CD14-positive monocyte (primary cell): ENCODE measurements at regions not wholly inside any gene's neighbourhood (a gene's known extent, or its start where the extent isn't known, plus 50 kb on each side); places are given as distances from the start of the nearest gene placed in this dataset.

Source experiments
- DNase-seq, 3 donors: peaks; one replicate each; pipeline ENCODE4 v3.0.0-alpha.2; 2011 to 2022
- H2AFZ ChIP-seq: 2 replicates; pipeline ENCODE4 v1.6.0; 2012; ENCODE audit warnings: mild to moderate bottlenecking, low read depth, low read length, inconsistent platforms; ENCODE audit not compliant: insufficient read depth, poor library complexity, severe bottlenecking
- H3K27ac ChIP-seq, 2 donors: 1 replicate in 1 of 2; 2 replicates in 1 of 2; pipeline ENCODE4 v1.5.1; 2012 to 2013; ENCODE audit warnings: low read length in 2 of 2, control low read depth in 1 of 2, inconsistent platforms in 1 of 2, low read depth in 1 of 2, mild to moderate bottlenecking in 1 of 2
- H3K27me3 ChIP-seq, 2 donors: one replicate each; pipeline versions ENCODE4 v1.6.0 to v1.6.1; 2011 to 2013; ENCODE audit warnings: low read length in 2 of 2; ENCODE audit not compliant: control insufficient read depth in 2 of 2, insufficient read depth in 2 of 2
- H3K36me3 ChIP-seq, 2 donors: replicated peaks in 1 of 2; 1 replicate in 1 of 2; 2 replicates in 1 of 2; pipeline versions ENCODE4 v1.5.1 to v1.6.1; 2012 to 2013; ENCODE audit warnings: low read length in 2 of 2, control low read depth in 1 of 2, inconsistent platforms in 1 of 2, mild to moderate bottlenecking in 1 of 2; ENCODE audit not compliant: insufficient read depth in 2 of 2, control insufficient read depth in 1 of 2
- H3K4me1 ChIP-seq, 2 donors: 1 replicate in 1 of 2; 2 replicates in 1 of 2; pipeline versions ENCODE4 v1.5.1 to v1.6.1; 2012 to 2013; ENCODE audit warnings: low read length in 2 of 2, control low read depth in 1 of 2, inconsistent platforms in 1 of 2, mild to moderate bottlenecking in 1 of 2, moderate library complexity in 1 of 2; ENCODE audit not compliant: insufficient read depth in 2 of 2, control insufficient read depth in 1 of 2
- H3K4me2 ChIP-seq: replicated peaks from 2 replicates; pipeline ENCODE3; 2012; ENCODE audit warnings: low read length, moderate library complexity, mild to moderate bottlenecking; ENCODE audit not compliant: poor library complexity, severe bottlenecking; ENCODE audit errors: extremely low read depth
- H3K4me3 ChIP-seq, 3 experiments: fragments of 200-600 bp in 1 of 3; sonication (generic) in 1 of 3; replicated peaks in 1 of 3; 1 replicate in 2 of 3; 2 replicates in 1 of 3; pipeline ENCODE4 v1.5.1; 2011 to 2013; ENCODE audit warnings: low read length in 3 of 3, mild to moderate bottlenecking in 3 of 3, control low read depth in 2 of 3, low read depth in 2 of 3, inconsistent platforms in 1 of 3, moderate library complexity in 1 of 3
- H3K79me2 ChIP-seq: 2 replicates; pipeline ENCODE4 v1.6.0; 2012; ENCODE audit warnings: mild to moderate bottlenecking, control low read depth, inconsistent platforms, low read length, moderate library complexity; ENCODE audit not compliant: insufficient read depth
- H3K9ac ChIP-seq: 2 replicates; pipeline ENCODE4 v1.6.0; 2017; ENCODE audit warnings: low read length, mild to moderate bottlenecking; ENCODE audit not compliant: insufficient read depth, poor library complexity, severe bottlenecking
- H3K9me3 ChIP-seq, 2 donors: replicated peaks in 1 of 2; 1 replicate in 1 of 2; 2 replicates in 1 of 2; pipeline versions ENCODE4 v1.5.1 to v1.6.1; 2012 to 2013; ENCODE audit warnings: low read length in 2 of 2, control low read depth in 1 of 2; ENCODE audit not compliant: control insufficient read depth in 1 of 2, insufficient read depth in 1 of 2
- H4K20me1 ChIP-seq: 2 replicates; pipeline ENCODE4 v1.6.0; 2012; ENCODE audit warnings: mild to moderate bottlenecking, low read length, control low read depth, moderate library complexity; ENCODE audit not compliant: insufficient read depth
- H3K27ac Mint-ChIP-seq, 7 donors: one replicate each; pipeline ENCODE4 v1.8.0; 2020; ENCODE audit warnings: mild to moderate bottlenecking in 7 of 7, mixed read lengths in 7 of 7, moderate library complexity in 6 of 7, inconsistent platforms in 2 of 7
- H3K27me3 Mint-ChIP-seq, 3 donors: one replicate each; pipeline ENCODE4 v1.8.0; 2021 to 2022; ENCODE audit warnings: low read depth in 3 of 3, mild to moderate bottlenecking in 3 of 3, mixed read lengths in 3 of 3, moderate library complexity in 3 of 3, inconsistent platforms in 1 of 3
- H3K36me3 Mint-ChIP-seq, 2 donors: one replicate each; pipeline ENCODE4 v1.8.0; 2020; ENCODE audit warnings: mixed read lengths in 2 of 2, inconsistent platforms in 1 of 2, mild to moderate bottlenecking in 1 of 2
- H3K4me1 Mint-ChIP-seq: one replicate; pipeline ENCODE4 v1.8.0; 2020; ENCODE audit warnings: mild to moderate bottlenecking, mixed read lengths
- H3K4me3 Mint-ChIP-seq, 2 donors: one replicate each; pipeline ENCODE4 v1.8.0; 2020; ENCODE audit warnings: mild to moderate bottlenecking in 2 of 2, mixed read lengths in 2 of 2, moderate library complexity in 1 of 2
- H3K9me3 Mint-ChIP-seq, 7 donors: one replicate each; pipeline ENCODE4 v1.8.0; 2020 to 2022; ENCODE audit warnings: mixed read lengths in 7 of 7, mild to moderate bottlenecking in 6 of 7, moderate library complexity in 6 of 7, inconsistent platforms in 2 of 7
- CTCF ChIP-seq: fragments of 200-600 bp; IDR thresholded peaks from one replicate; pipeline ENCODE4 v1.8.0; 2022; ENCODE audit warnings: antibody characterized with exemption, mild to moderate bottlenecking
- WGBS: methylation state at CpG from one replicate; pipeline ENCODE4 v1.1.5; 2013; ENCODE audit warnings: missing lambda C conversion rate; ENCODE audit not compliant: insufficient coverage; 5-methylcytosine and 5-hydroxymethylcytosine counted together
- intact Hi-C, 2 donors: fragments of 100-400 bp; cut with micrococcal nuclease; formaldehyde crosslinking; loops; one replicate each; pipeline versions ENCODE4 v1.15.0 to v1.15.1; 2023

GRCh38 chr2:15841776-15842560 is 98.4 kb upstream of the MYCN start:
- no peak overlapping the region for H2AFZ ChIP-seq
- no peak for TF ChIP-seq CTCF
- Mint-ChIP-seq H3K9me3 (peaks cover 0 to 2% (median 0%) of the 10 kb centered on the region in 7 donors), H3K27ac (no peak overlapping the region), H3K4me1 (no peaks in the 10 kb centered on the region), H3K36me3 (no peaks in the 10 kb centered on the region), H3K27me3 (peaks cover 0 to 11% (median 4%) of the 10 kb centered on the region in 3 donors), H3K4me3 (no peak overlapping the region)
- H3K79me2 ChIP-seq = no peaks in the 10 kb centered on the region
- intact Hi-C loops = no loop called here
- H3K4me2 ChIP-seq = no peak overlapping the region
- H3K9me3 ChIP-seq = no peaks in the 10 kb centered on the region
- no peaks in the 10 kb centered on the region for H3K27me3 ChIP-seq
- no peaks in the 10 kb centered on the region for H3K36me3 ChIP-seq
- H3K4me3 ChIP-seq = no peak overlapping the region
- WGBS = 81% methylated on average over 8 of the region's 12 CpGs
- no peak overlapping the region for H3K27ac ChIP-seq
- no peaks in the 10 kb centered on the region for H4K20me1 ChIP-seq
- H3K4me1 ChIP-seq = no peaks in the 10 kb centered on the region
- no peak overlapping the region for H3K9ac ChIP-seq
- DNase-seq = no peak

DNA sequence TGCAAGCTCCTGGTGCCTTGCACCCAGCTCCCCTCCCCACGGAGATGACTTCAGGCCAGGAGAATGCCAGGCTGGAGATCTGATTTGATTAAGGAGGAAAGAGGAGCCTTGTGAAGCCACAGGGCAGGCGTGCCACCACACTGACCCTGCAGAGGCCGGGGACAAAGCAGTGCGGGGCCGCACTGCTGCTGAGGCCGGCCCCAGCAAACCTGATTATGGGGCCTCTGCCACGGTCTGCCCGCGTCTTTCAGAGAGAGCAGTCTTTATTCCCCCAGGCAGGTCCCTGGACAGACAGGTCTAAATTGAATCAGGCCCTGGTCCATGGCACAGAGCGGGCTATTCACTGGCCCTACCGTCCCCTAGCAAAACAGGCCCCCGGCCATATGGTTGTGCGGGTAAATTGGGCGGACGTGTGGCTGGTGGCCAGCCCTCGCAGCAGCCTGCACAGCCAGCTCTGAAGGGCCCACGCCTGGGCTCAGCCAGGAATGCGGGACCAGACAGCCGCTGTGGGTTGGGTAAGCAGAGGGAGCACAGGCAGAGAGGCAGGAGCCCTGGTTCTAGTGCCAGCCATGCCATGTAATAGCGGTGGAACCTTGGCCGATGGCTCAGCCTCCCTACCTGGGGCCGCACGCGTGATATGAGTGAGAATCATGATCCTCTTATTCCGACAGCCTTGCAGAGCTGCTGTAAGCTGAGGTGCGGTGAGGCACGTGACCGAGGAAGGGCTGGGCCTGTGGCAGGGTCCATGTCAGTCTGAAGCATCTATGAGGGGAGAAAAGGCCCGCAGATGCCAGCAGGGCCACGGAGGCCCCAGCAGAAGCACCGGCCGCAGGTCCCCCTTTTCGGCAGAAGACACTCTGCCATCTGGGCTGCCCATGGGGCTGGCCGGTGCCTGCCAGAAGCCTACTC is 97.3 kb upstream of the MYCN start:
- Mint-ChIP-seq H3K4me3 (no peak overlapping the region), H3K27me3 (peaks cover 0 to 5% (median 4%) of the 10 kb centered on the region in 3 donors), H3K36me3 (no peaks in the 10 kb centered on the region), H3K9me3 (peaks cover 0 to 3% (median 0%) of the 10 kb centered on the region in 7 donors), H3K4me1 (no peaks in the 10 kb centered on the region), H3K27ac (no peak overlapping the region)
- H3K4me3 ChIP-seq = no peak overlapping the region
- H3K4me2 ChIP-seq = no peak overlapping the region
- DNase-seq = no peak
- H2AFZ ChIP-seq = no peak overlapping the region
- H3K4me1 ChIP-seq = no peaks in the 10 kb centered on the region
- no peak for TF ChIP-seq CTCF
- peaks cover 0 to 5% of the 10 kb centered on the region in 2 donors for H3K9me3 ChIP-seq
- intact Hi-C loops = no loop called here
- H3K27me3 ChIP-seq = no peaks in the 10 kb centered on the region
- H3K9ac ChIP-seq = no peak overlapping the region
- no peaks in the 10 kb centered on the region for H3K36me3 ChIP-seq
- WGBS = 94% methylated on average over 28 of the region's 34 CpGs
- no peaks in the 10 kb centered on the region for H4K20me1 ChIP-seq
- no peaks in the 10 kb centered on the region for H3K79me2 ChIP-seq
- H3K27ac ChIP-seq = no peak overlapping the region
